C4-2B (cell line): ENCODE measurements at regions not wholly inside any gene's neighbourhood (a gene's known extent, or its start where the extent isn't known, plus 50 kb on each side); places are given as distances from the start of the nearest gene placed in this dataset.

Experiments
- H3K27ac ChIP-seq: fragments of 450-650 bp; 2 replicates; pipeline ENCODE4 v1.5.1; 2017
- CTCF ChIP-seq: fragments of 450-650 bp; conservative IDR thresholded peaks from 2 replicates; pipeline ENCODE4 v1.5.1; 2017; ENCODE audit warnings: mild to moderate bottlenecking
- ZFX ChIP-seq: fragments of 450-650 bp; IDR thresholded peaks from 2 replicates; pipeline ENCODE4 v1.6.1; 2017

- no peak overlapping the region for H3K27ac ChIP-seq
- TF ChIP-seq ZFX, result no peak
- TF ChIP-seq CTCF, result no peak
These were observed 431.1 kb upstream of the ANO3 start for GRCh38 chr11:25900814-25901213.

- TF ChIP-seq CTCF, result no peak
- TF ChIP-seq ZFX, result no peak
These were observed 430.5 kb upstream of the ANO3 start for GRCh38 chr11:25901415-25901814.

GRCh38 chr11:25902476-25902875 lies 429.5 kb upstream of the ANO3 start:
- H3K27ac ChIP-seq, result no peak overlapping the region
- TF ChIP-seq ZFX (no peak), CTCF (no peak)

More at GRCh38 chr11:25901415-25901814, 430.5 kb upstream of the ANO3 start:
- no peak overlapping the region for H3K27ac ChIP-seq

- H3K27ac ChIP-seq, result no peak overlapping the region
- TF ChIP-seq CTCF (no peak), ZFX (no peak)
These were observed 423.2 kb upstream of the ANO3 start for GRCh38 chr11:25908726-25909125.

GRCh38 chr11:25910086-25910485 lies 421.8 kb upstream of the ANO3 start:
- no peak for TF ChIP-seq ZFX
- no peak for TF ChIP-seq CTCF
- H3K27ac ChIP-seq, result no peak overlapping the region

- no peak overlapping the region for H3K27ac ChIP-seq
- TF ChIP-seq CTCF, result no peak
These were observed 411.6 kb upstream of the ANO3 start for GRCh38 chr11:25920356-25920755.

GRCh38 chr11:25924586-25924985 lies 407.3 kb upstream of the ANO3 start:
- TF ChIP-seq ZFX (no peak), CTCF (no peak)
- H3K27ac ChIP-seq, result no peak overlapping the region
